Lower leg skin (tissue), 4 donors: ENCODE measurements at regions not wholly inside any gene's neighbourhood (a gene's known extent, or its start where the extent isn't known, plus 50 kb on each side); places are given as distances from the start of the nearest gene placed in this dataset.

ENCODE experiments used
- DNase-seq, 2 donors: peaks; one replicate each; pipeline ENCODE4 v3.0.0-alpha.2; 2019; ENCODE audit warnings: low spot score in 2 of 2
- H3K4me3 ChIP-seq: fragments of 200-600 bp; sonication (generic); 2 replicates; pipeline ENCODE4 v1.5.1; 2017; ENCODE audit warnings: mild to moderate bottlenecking, low read depth; ENCODE audit not compliant: poor library complexity, severe bottlenecking
- POLR2A ChIP-seq, 2 donors: fragments of 450-650 bp; IDR thresholded peaks; one replicate each; pipeline ENCODE4 v1.6.1; 2016 to 2017; ENCODE audit warnings: antibody characterized with exemption in 2 of 2, mild to moderate bottlenecking in 1 of 2, moderate library complexity in 1 of 2
- WGBS, 2 donors: methylation state at CpG; one replicate each; pipeline ENCODE4 v1.1.5; 2018; 5-methylcytosine and 5-hydroxymethylcytosine counted together
- intact Hi-C: fragments of 100-400 bp; cut with DNase I; formaldehyde crosslinking; loops from one replicate; pipeline ENCODE4 v1.15.0; 2023; ENCODE audit warnings: low total_unique reads
- TF ChIP-seq, protein P1 (sequence below), 3 donors: fragments of 450-650 bp; IDR thresholded peaks; one replicate each; pipeline ENCODE4 v1.5.1; 2016; ENCODE audit warnings: antibody characterized with exemption in 3 of 3, mild to moderate bottlenecking in 3 of 3, moderate library complexity in 2 of 3

DNA sequence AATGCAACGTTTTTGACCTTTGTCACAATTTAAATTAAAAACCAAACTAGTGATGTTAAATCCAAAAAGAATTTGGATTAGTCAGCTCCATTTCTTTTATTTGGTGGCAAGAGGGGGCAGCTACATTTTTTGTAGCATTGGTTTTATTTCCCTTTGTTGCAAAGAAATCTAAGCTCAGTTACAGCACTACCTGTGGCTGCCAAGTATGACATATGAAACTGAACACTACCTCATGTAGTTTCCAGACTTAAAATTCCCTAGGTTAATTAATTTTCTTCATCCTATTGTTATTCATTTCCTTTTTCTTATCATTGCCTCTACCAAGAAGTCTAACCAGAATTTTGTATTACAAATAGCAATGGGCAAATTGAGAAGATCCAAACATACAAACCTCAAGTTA is 393.5 kb downstream of the BRINP1 start:
- DNase-seq: no peak
- TF ChIP-seq, protein P1, sequence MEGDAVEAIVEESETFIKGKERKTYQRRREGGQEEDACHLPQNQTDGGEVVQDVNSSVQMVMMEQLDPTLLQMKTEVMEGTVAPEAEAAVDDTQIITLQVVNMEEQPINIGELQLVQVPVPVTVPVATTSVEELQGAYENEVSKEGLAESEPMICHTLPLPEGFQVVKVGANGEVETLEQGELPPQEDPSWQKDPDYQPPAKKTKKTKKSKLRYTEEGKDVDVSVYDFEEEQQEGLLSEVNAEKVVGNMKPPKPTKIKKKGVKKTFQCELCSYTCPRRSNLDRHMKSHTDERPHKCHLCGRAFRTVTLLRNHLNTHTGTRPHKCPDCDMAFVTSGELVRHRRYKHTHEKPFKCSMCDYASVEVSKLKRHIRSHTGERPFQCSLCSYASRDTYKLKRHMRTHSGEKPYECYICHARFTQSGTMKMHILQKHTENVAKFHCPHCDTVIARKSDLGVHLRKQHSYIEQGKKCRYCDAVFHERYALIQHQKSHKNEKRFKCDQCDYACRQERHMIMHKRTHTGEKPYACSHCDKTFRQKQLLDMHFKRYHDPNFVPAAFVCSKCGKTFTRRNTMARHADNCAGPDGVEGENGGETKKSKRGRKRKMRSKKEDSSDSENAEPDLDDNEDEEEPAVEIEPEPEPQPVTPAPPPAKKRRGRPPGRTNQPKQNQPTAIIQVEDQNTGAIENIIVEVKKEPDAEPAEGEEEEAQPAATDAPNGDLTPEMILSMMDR (IDR thresholded peaks at IDR 0.05): no peak
- no peak for TF ChIP-seq POLR2A (IDR thresholded peaks at IDR 0.05)
- no peak overlapping the region for H3K4me3 ChIP-seq
- intact Hi-C loops: no loop called here
- WGBS, 2 donors: 44 to 50% methylated on average over 1 of the region's 1 CpG

DNA sequence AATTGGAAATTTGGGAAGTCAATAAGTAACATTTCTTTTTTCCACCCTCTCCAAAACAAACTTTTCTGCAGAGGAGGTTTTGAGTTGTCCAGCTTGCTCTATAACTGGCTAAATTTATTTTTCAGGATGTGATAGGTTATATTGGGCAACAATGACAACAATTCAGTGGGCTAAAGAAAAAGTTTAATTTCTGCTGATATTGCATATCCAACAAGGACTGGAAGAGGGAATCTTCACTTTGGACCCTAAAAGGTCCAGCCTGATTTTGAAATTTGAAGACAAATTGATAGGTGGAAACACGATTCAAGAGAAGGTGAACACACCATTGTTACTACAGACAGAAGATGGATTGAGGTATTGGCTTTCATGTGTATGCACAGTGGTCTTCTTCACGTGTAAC is 393.1 kb downstream of the BRINP1 start:
- intact Hi-C loops: no loop called here
- no peak overlapping the region for H3K4me3 ChIP-seq
- DNase-seq: no peak
- 33 to 36% methylated on average over 2 of the region's 2 CpGs for WGBS, 2 donors
- TF ChIP-seq POLR2A (IDR thresholded peaks at IDR 0.05): no peak
- TF ChIP-seq, protein P1 (IDR thresholded peaks at IDR 0.05): no peak

DNA sequence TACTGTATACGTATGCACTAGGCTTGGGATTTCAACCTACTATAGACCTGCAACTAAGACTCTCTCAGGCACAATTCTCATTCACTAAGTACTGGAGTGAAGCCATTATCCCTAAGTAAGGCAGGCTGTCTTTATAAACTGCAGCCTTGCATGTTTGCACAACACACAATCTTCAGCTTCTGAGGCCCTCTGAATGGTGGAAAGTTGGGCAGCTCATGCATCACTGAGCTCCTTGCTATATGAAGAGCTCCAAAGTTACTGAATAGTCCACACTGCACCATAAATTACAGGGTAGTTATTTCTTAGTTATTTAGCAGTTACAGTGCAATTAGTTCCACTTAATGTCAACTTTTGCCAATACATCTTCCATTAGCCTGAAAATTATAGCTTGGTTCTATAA is 384.6 kb downstream of the BRINP1 start:
- no peak overlapping the region for H3K4me3 ChIP-seq
- TF ChIP-seq POLR2A (IDR thresholded peaks at IDR 0.05): no peak
- DNase-seq: no peak
- intact Hi-C loops: no loop called here
- WGBS, 2 donors: 90 to 91% methylated on average over 1 of the region's 1 CpG

DNA sequence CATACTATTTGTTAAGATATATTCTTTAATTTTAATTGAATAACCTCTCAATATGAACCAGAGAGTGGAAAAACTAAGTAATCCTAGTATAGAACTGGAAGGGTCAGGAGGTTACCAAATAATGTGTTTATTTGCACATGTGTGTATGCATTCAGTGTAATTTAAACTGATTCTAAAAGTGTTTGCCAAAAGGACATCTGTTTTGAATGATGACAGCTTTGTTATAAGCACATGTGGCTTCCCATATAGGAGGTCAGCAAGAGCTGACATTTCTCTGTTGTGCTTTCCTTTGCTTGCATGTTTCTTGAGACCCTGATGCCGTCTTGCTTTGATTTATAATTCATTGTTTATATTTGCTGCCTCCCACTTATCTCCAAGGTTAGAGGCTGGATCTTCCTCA is 383.4 kb downstream of the BRINP1 start:
- WGBS, 2 donors: 64 to 68% methylated on average over 1 of the region's 1 CpG

DNA sequence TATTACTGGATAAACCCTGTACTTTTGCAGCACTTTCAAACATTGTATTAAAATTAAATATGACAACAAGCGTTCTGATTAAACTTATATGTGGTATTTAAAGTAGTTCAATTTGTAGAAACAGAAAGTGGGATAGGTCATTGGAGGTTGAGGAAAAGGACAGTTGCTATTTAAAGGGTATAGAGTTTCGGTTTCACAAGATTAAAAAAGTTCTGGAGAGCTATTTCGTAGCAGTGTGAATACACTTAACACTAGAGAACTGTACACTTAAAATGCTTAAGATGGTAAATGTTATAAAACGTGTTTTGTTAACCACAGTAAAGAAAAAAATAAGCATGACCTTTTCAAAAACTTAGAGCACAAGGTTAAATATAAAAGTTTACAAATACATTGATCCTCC is 382.1 kb downstream of the BRINP1 start:
- 71 to 73% methylated on average over 4 of the region's 4 CpGs for WGBS, 2 donors
- DNase-seq: no peak
- no peak overlapping the region for H3K4me3 ChIP-seq
- no peak for TF ChIP-seq POLR2A (IDR thresholded peaks at IDR 0.05)
- TF ChIP-seq, protein P1 (IDR thresholded peaks at IDR 0.05): no peak
- intact Hi-C loops: no loop called here

More for the DNA sequence above, 383.4 kb downstream of the BRINP1 start:
- TF ChIP-seq POLR2A (IDR thresholded peaks at IDR 0.05): no peak
- TF ChIP-seq, protein P1 (IDR thresholded peaks at IDR 0.05): no peak
- intact Hi-C loops: no loop called here
- no peak for DNase-seq
- no peak overlapping the region for H3K4me3 ChIP-seq

DNA sequence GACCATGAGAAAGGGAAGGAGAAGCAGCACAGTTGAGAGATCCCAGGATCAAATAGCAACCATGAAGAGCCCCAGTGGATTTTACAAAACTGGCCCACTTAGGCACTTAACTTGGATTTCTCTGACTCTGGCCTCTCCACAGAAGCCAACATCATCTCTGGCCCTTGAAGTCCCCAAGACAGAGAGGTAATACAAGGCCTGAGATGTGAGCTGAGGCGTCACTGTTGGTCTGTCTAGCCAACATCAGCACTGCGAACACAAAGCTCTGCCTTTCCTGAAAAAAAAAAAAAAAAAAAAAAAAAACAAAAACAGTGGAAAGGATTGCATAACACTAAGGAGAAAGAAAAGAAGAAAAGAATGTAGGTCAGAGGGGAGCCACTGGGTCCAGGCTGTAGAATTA is 378.3 kb downstream of the BRINP1 start:
- intact Hi-C loops: no loop called here
- no peak overlapping the region for H3K4me3 ChIP-seq
- TF ChIP-seq, protein P1 (IDR thresholded peaks at IDR 0.05): no peak
- TF ChIP-seq POLR2A (IDR thresholded peaks at IDR 0.05): no peak
- no peak for DNase-seq
- WGBS, 2 donors: 71 to 83% methylated on average over 2 of the region's 2 CpGs
